ENCODE measurements at regions not wholly inside any gene's neighbourhood (a gene's known extent, or its start where the extent isn't known, plus 50 kb on each side); places are given as distances from the start of the nearest gene placed in this dataset.

GRCh38 chr1:213371847-213372619 lies 321.0 kb downstream of the RPS6KC1 start:
- no peak for TF ChIP-seq CTCF (IDR thresholded peaks at IDR 0.05; ENCODE audit: insufficient read depth, low read depth, low read length, missing control alignments)
- no peak overlapping the region for H3K4me3 ChIP-seq (ENCODE audit: low read depth, low read length)
- DNase-seq (ENCODE audit: low read depth), result no peak

DNA sequence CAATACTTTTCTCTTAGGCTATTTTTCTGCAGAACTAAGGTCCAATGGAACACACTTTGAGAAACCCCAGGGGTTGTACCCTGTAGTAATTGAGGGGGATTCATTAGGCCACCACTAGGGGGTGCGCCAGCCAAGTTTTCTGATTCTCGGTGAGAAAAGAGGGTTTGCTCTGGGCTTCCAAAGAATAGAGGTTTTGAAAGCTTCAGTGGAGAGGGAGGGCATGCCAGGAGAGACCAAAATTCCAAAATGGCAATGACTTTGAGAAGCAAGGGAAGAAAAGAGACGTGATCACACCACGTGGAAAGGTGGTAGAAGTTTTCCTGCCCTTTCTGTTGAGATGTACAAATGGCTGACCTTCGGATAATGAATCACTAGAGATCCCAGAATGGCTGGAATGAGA lies 323.3 kb downstream of the RPS6KC1 start:
- DNase-seq (ENCODE audit: low read depth), result peak; percentile 59
- peak; percentile 90 for TF ChIP-seq CTCF (IDR thresholded peaks at IDR 0.05; ENCODE audit: insufficient read depth, low read depth, low read length, missing control alignments)
- H3K4me3 ChIP-seq (ENCODE audit: low read depth, low read length), result no peak overlapping the region

GRCh38 chr1:213375002-213375401 lies 324.0 kb downstream of the RPS6KC1 start:
- no peak overlapping the region for H3K4me3 ChIP-seq (ENCODE audit: low read depth, low read length)
- no peak for TF ChIP-seq CTCF (IDR thresholded peaks at IDR 0.05; ENCODE audit: insufficient read depth, low read depth, low read length, missing control alignments)
- DNase-seq (ENCODE audit: low read depth), result no peak

GRCh38 chr1:213376862-213377372 lies 325.9 kb downstream of the RPS6KC1 start:
- DNase-seq (ENCODE audit: low read depth), result no peak
- no peak for TF ChIP-seq CTCF (IDR thresholded peaks at IDR 0.05; ENCODE audit: insufficient read depth, low read depth, low read length, missing control alignments)
- H3K4me3 ChIP-seq (ENCODE audit: low read depth, low read length), result no peak overlapping the region

DNA sequence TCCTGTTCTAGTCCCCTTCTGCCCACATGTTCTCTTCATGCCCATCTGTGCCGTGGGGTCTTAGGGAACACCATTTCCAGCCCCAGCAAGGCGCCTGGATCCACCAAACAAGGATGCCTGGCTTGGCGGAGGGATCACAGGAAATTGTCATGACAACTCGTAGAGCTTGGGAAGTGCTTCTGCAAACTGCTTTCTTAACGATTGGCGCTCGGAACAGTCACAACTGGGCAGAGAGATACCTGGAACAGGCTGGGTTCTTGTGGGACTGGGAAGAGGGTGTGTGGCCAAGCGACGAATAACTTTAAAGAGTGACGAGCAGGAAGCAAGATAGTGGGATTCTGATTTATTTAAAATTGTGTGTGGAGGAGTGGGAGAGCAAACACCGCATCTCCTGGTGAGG lies 329.8 kb downstream of the RPS6KC1 start:
- no peak for DNase-seq (ENCODE audit: low read depth)
- no peak for TF ChIP-seq CTCF (IDR thresholded peaks at IDR 0.05; ENCODE audit: insufficient read depth, low read depth, low read length, missing control alignments)
- no peak overlapping the region for H3K4me3 ChIP-seq (ENCODE audit: low read depth, low read length)

- no peak for DNase-seq (ENCODE audit: low read depth)
- H3K4me3 ChIP-seq (ENCODE audit: low read depth, low read length), result no peak overlapping the region
- no peak for TF ChIP-seq CTCF (IDR thresholded peaks at IDR 0.05; ENCODE audit: insufficient read depth, low read depth, low read length, missing control alignments)
These were observed 330.6 kb downstream of the RPS6KC1 start for GRCh38 chr1:213381572-213382084.

Data from GM12865 (cell line).